ENCODE measurements at regions not wholly inside any gene's neighbourhood (a gene's known extent, or its start where the extent isn't known, plus 50 kb on each side); places are given as distances from the start of the nearest gene placed in this dataset.

- H2AFZ ChIP-seq (ENCODE audit: low read length) = no peak overlapping the region
- intact Hi-C loops (cut with micrococcal nuclease; ENCODE audit: unreplicated experiment) = no loop called here
- no peaks in the 10 kb centered on the region for H3K27me3 ChIP-seq (ENCODE audit: control insufficient read depth in 1 of 2, insufficient read depth in 2 of 2, low read length in 2 of 2)
- in situ Hi-C loops (cut with HindIII; ENCODE audit: extremely low pct_ligation_motif_present, low pct_unique_long_range_greater_than_20kb) = no loop called here
- H3K4me3 ChIP-seq (replicated peaks in 1 of 3; ENCODE audit: insufficient read depth in 1 of 3, low read depth in 2 of 3, low read length in 3 of 3) = no peak overlapping the region
- no peak for DNase-seq (ENCODE audit: low spot score)
- H3K79me2 ChIP-seq (ENCODE audit: insufficient read depth, low read length) = no peaks in the 10 kb centered on the region
- 5% methylated on average over 6 of the region's 6 CpGs for WGBS (ENCODE audit: low lambda C conversion rate)
- no peaks in the 10 kb centered on the region for H3K4me1 ChIP-seq (ENCODE audit: insufficient read depth, low read length)
- no TSS peak for BruUV-seq (replicated peaks)
- H3K36me3 ChIP-seq (replicated peaks in 1 of 2; ENCODE audit: control insufficient read depth in 1 of 2, insufficient read depth in 2 of 2, low read length in 2 of 2) = no peaks in the 10 kb centered on the region
- no peak overlapping the region for H3K27ac ChIP-seq (ENCODE audit: extremely low read length, insufficient read depth, low read length)
- POLR2A ChIA-PET = no interaction called here
- no peaks in the 10 kb centered on the region for H3K9me3 ChIP-seq (ENCODE audit: low read length)
- no peak for ATAC-seq
- no peak overlapping the region for H3K4me2 ChIP-seq (ENCODE audit: low read depth, low read length)
- TF ChIP-seq ZNF33B (CRISPR knock-in tag; IDR thresholded peaks at IDR 0.05) (no peak), RARG (CRISPR knock-in tag; IDR thresholded peaks at IDR 0.05; ENCODE audit: low read depth) (no peak), TEAD3 (CRISPR knock-in tag; optimal IDR thresholded peaks at IDR 0.05; ENCODE audit: borderline replicate concordance) (no peak), ZNF709 (CRISPR knock-in tag; IDR thresholded peaks at IDR 0.05) (no peak), ZNF605 (CRISPR knock-in tag; IDR thresholded peaks at IDR 0.05) (no peak), STAT5B (CRISPR knock-in tag; IDR thresholded peaks at IDR 0.05) (no peak)
- FAIRE-seq = no peak
- no peaks in the 10 kb centered on the region for H4K20me1 ChIP-seq (ENCODE audit: insufficient read depth, low read length)
- CTCF ChIA-PET (ENCODE audit: low intra/inter-chr PET ratio, low total read pairs) = no interaction called here
- H3K9ac ChIP-seq (ENCODE audit: insufficient read depth, low read depth, low read length) = no peak overlapping the region
Observed at GRCh38 chr9:107731115-107731762, 241.7 kb upstream of the KLF4 start.

GRCh38 chr9:107730666-107731065 is 241.1 kb upstream of the KLF4 start:
- CTCF ChIA-PET (ENCODE audit: low intra/inter-chr PET ratio, low total read pairs) = no interaction called here
- TF ChIP-seq MIXL1 (CRISPR knock-in tag; IDR thresholded peaks at IDR 0.05) = no peak
- TF ChIP-seq IKZF5 (CRISPR knock-in tag; IDR thresholded peaks at IDR 0.05) = no peak
- no peak for TF ChIP-seq ZNF879 (CRISPR knock-in tag; IDR thresholded peaks at IDR 0.05)
- TF ChIP-seq ZNF564 (CRISPR knock-in tag; IDR thresholded peaks at IDR 0.05) = no peak
- TF ChIP-seq CENPT (CRISPR knock-in tag; IDR thresholded peaks at IDR 0.05; ENCODE audit: low read depth) = no peak
- no peak for TF ChIP-seq E2F1 (CRISPR knock-in tag; IDR thresholded peaks at IDR 0.05)
- no peak for TF ChIP-seq NCOA1 (CRISPR knock-in tag; IDR thresholded peaks at IDR 0.05)
- no peak for TF ChIP-seq TRIM24 (CRISPR knock-in tag; IDR thresholded peaks at IDR 0.05)
- no peak for TF ChIP-seq ZKSCAN5 (CRISPR knock-in tag; IDR thresholded peaks at IDR 0.05)
- TF ChIP-seq MLLT10 (CRISPR knock-in tag; IDR thresholded peaks at IDR 0.05) = no peak
- no peak for TF ChIP-seq MLXIP (CRISPR knock-in tag; IDR thresholded peaks at IDR 0.05; ENCODE audit: borderline replicate concordance)

More at GRCh38 chr9:107730666-107731065, 241.1 kb upstream of the KLF4 start:
- intact Hi-C loops (cut with micrococcal nuclease; ENCODE audit: unreplicated experiment) (no loop called here), in situ Hi-C loops (cut with HindIII; ENCODE audit: extremely low pct_ligation_motif_present, low pct_unique_long_range_greater_than_20kb) (no loop called here)
- POLR2A ChIA-PET = no interaction called here
- no peak overlapping the region for H3K9ac ChIP-seq (ENCODE audit: insufficient read depth, low read depth, low read length)
- H3K9me3 ChIP-seq (ENCODE audit: low read length) = no peaks in the 10 kb centered on the region
- no peak for FAIRE-seq
- WGBS (ENCODE audit: low lambda C conversion rate) = no CpG with 5 or more reads among the region's 1 CpG
- H3K79me2 ChIP-seq (ENCODE audit: insufficient read depth, low read length) = no peaks in the 10 kb centered on the region
- no peaks in the 10 kb centered on the region for H3K36me3 ChIP-seq (replicated peaks in 1 of 2; ENCODE audit: control insufficient read depth in 1 of 2, insufficient read depth in 2 of 2, low read length in 2 of 2)
- H3K4me1 ChIP-seq (ENCODE audit: insufficient read depth, low read length) = no peaks in the 10 kb centered on the region
- no peak overlapping the region for H3K4me2 ChIP-seq (ENCODE audit: low read depth, low read length)
- no TSS peak for BruUV-seq (replicated peaks)
- no peak overlapping the region for H3K4me3 ChIP-seq (replicated peaks in 1 of 3; ENCODE audit: insufficient read depth in 1 of 3, low read depth in 2 of 3, low read length in 3 of 3)
- no peaks in the 10 kb centered on the region for H3K27me3 ChIP-seq (ENCODE audit: control insufficient read depth in 1 of 2, insufficient read depth in 2 of 2, low read length in 2 of 2)
- ATAC-seq = no peak
- no peak overlapping the region for H3K27ac ChIP-seq (ENCODE audit: extremely low read length, insufficient read depth, low read length)
- no peak for DNase-seq (ENCODE audit: low spot score)
- no peaks in the 10 kb centered on the region for H4K20me1 ChIP-seq (ENCODE audit: insufficient read depth, low read length)
- H2AFZ ChIP-seq (ENCODE audit: low read length) = no peak overlapping the region

All from HepG2 (cell line).